ENCODE measurements at regions not wholly inside any gene's neighbourhood (a gene's known extent, or its start where the extent isn't known, plus 50 kb on each side); places are given as distances from the start of the nearest gene placed in this dataset.

DNA sequence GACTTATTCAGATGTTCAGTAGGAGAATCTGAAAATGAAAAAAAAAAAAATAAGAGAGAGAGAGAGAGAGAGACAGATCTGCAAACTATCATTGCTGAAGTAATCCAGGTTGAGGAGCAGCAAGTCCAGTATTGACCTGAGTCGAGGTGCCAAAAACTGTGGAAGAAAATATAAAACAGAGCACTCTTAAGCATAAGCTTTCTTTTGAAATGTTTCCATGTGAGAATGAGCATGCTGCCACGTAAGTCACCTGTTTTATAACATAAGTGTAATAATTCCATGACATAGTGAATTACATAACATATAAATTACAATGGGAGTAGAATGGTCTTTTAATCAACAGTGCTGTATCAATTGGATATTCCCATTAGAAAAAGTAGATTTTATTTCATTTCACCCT, 218.2 kb downstream of the BCHE start:
- no peaks in the 10 kb centered on the region for H3K27me3 Mint-ChIP-seq
- H3K9me3 Mint-ChIP-seq: peaks cover 9% of the 10 kb centered on the region
- H3K9me3 ChIP-seq (ENCODE audit: control insufficient read depth in 1 of 2, insufficient read depth in 1 of 2, low read length in 2 of 2): peaks cover 3 to 4% of the 10 kb centered on the region in 2 experiments
- ChIA-PET POLR2A (no interaction called here), CTCF (no interaction called here)
- TF ChIP-seq, protein P1, sequence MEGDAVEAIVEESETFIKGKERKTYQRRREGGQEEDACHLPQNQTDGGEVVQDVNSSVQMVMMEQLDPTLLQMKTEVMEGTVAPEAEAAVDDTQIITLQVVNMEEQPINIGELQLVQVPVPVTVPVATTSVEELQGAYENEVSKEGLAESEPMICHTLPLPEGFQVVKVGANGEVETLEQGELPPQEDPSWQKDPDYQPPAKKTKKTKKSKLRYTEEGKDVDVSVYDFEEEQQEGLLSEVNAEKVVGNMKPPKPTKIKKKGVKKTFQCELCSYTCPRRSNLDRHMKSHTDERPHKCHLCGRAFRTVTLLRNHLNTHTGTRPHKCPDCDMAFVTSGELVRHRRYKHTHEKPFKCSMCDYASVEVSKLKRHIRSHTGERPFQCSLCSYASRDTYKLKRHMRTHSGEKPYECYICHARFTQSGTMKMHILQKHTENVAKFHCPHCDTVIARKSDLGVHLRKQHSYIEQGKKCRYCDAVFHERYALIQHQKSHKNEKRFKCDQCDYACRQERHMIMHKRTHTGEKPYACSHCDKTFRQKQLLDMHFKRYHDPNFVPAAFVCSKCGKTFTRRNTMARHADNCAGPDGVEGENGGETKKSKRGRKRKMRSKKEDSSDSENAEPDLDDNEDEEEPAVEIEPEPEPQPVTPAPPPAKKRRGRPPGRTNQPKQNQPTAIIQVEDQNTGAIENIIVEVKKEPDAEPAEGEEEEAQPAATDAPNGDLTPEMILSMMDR (IDR thresholded peaks at IDR 0.05): no peak
- no peak overlapping the region for H3K27ac ChIP-seq (ENCODE audit: low read depth in 1 of 2, low read length in 2 of 2)
- ATAC-seq (ENCODE audit: poor library complexity): no peak
- H3K27me3 ChIP-seq (ENCODE audit: control insufficient read depth in 1 of 2, insufficient read depth in 2 of 2, low read length in 2 of 2): no peaks in the 10 kb centered on the region
- no peak for DNase-seq
- no peak overlapping the region for H3K4me3 ChIP-seq (ENCODE audit: low read length)
- H3K4me1 ChIP-seq (ENCODE audit: insufficient read depth, low read length): no peaks in the 10 kb centered on the region
- intact Hi-C loops (cut with DNase I, micrococcal nuclease): no loop called here
- H3K27ac Mint-ChIP-seq: no peak overlapping the region
- no peaks in the 10 kb centered on the region for H3K4me1 Mint-ChIP-seq (ENCODE audit: low read depth)
- H3K36me3 Mint-ChIP-seq (ENCODE audit: low read depth): no peaks in the 10 kb centered on the region
- H3K4me3 Mint-ChIP-seq: no peak overlapping the region
- no peaks in the 10 kb centered on the region for H3K36me3 ChIP-seq (ENCODE audit: insufficient read depth, low read length)

DNA sequence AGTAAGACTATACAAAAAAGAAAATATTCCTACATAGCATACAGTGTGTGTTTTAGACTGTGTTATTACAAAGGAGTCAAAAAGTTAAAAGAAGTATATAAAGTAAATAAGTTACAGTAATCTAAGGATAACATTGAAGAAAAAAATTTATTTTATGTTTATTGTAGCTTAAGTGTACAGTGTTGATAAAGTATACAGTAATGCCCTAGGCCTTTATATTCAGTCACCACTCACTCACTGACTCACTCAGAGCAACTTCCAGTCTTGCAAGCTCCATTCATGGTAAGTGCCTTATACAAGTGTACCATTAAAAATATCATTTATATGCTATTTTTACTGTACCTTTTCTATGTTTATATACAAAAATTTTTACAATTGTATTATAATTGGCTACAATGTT, 220.1 kb downstream of the BCHE start:
- H3K4me1 Mint-ChIP-seq (ENCODE audit: low read depth): no peaks in the 10 kb centered on the region
- no peak for ATAC-seq (ENCODE audit: poor library complexity)
- no peak overlapping the region for H3K4me3 Mint-ChIP-seq
- Histone ChIP-seq H3K27ac (ENCODE audit: low read depth in 1 of 2, low read length in 2 of 2) (no peak overlapping the region), H3K27me3 (ENCODE audit: control insufficient read depth in 1 of 2, insufficient read depth in 2 of 2, low read length in 2 of 2) (no peaks in the 10 kb centered on the region), H3K4me3 (ENCODE audit: low read length) (no peak overlapping the region), H3K36me3 (ENCODE audit: insufficient read depth, low read length) (no peaks in the 10 kb centered on the region), H3K9me3 (ENCODE audit: control insufficient read depth in 1 of 2, insufficient read depth in 1 of 2, low read length in 2 of 2) (no peaks in the 10 kb centered on the region), H3K4me1 (ENCODE audit: insufficient read depth, low read length) (no peaks in the 10 kb centered on the region)
- no peaks in the 10 kb centered on the region for H3K27me3 Mint-ChIP-seq
- ChIA-PET CTCF (no interaction called here), POLR2A (no interaction called here)
- H3K36me3 Mint-ChIP-seq (ENCODE audit: low read depth): no peaks in the 10 kb centered on the region
- TF ChIP-seq, protein P1 (IDR thresholded peaks at IDR 0.05): no peak
- intact Hi-C loops (cut with DNase I, micrococcal nuclease): no loop called here
- no peak overlapping the region for H3K27ac Mint-ChIP-seq
- H3K9me3 Mint-ChIP-seq: peaks cover 5% of the 10 kb centered on the region
- no peak for DNase-seq

DNA sequence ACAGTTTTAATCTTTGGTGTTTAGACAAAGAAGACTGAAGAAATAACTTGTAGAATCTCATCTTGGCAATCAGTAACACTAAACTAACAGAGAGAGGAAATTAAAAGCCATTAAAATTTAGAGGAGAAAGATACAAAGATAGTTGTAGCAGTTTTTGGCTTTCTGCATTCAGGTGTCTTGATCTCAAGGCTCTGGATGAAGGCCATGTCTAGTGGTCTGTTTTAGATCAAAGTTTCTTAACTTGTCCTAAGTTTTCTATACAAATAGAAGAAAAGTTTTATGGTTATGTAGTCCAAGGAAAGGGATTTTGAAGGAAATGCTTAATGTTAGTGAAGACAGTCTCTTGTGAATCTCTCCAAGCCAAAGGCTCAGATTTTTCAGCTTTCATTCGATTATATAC, 222.9 kb downstream of the BCHE start:
- Mint-ChIP-seq H3K27ac (no peak overlapping the region), H3K36me3 (ENCODE audit: low read depth) (no peaks in the 10 kb centered on the region)

More for the DNA sequence above, 222.9 kb downstream of the BCHE start:
- Mint-ChIP-seq H3K27me3 (no peaks in the 10 kb centered on the region), H3K9me3 (peaks cover 4% of the 10 kb centered on the region), H3K4me3 (no peak overlapping the region), H3K4me1 (ENCODE audit: low read depth) (no peaks in the 10 kb centered on the region)
- POLR2A ChIA-PET: no interaction called here
- Histone ChIP-seq H3K4me3 (ENCODE audit: low read length) (no peak overlapping the region), H3K4me1 (ENCODE audit: insufficient read depth, low read length) (no peaks in the 10 kb centered on the region), H3K27me3 (ENCODE audit: control insufficient read depth in 1 of 2, insufficient read depth in 2 of 2, low read length in 2 of 2) (no peaks in the 10 kb centered on the region), H3K9me3 (ENCODE audit: control insufficient read depth in 1 of 2, insufficient read depth in 1 of 2, low read length in 2 of 2) (no peaks in the 10 kb centered on the region), H3K27ac (ENCODE audit: low read depth in 1 of 2, low read length in 2 of 2) (no peak overlapping the region), H3K36me3 (ENCODE audit: insufficient read depth, low read length) (no peaks in the 10 kb centered on the region)
- CTCF ChIA-PET: no interaction called here
- no peak for DNase-seq
- intact Hi-C loops (cut with DNase I, micrococcal nuclease): no loop called here
- TF ChIP-seq, protein P1 (IDR thresholded peaks at IDR 0.05): no peak
- no peak for ATAC-seq (ENCODE audit: poor library complexity)

All from CD4-positive, alpha-beta T cell (primary cell).